ENCODE measurements at regions not wholly inside any gene's neighbourhood (a gene's known extent, or its start where the extent isn't known, plus 50 kb on each side); places are given as distances from the start of the nearest gene placed in this dataset.
A peak's percentile ranks its signal among the peaks of the same experiment; 100 is the strongest.

- no peak overlapping the region for H3K14ac ChIP-seq (ENCODE audit: insufficient read length)
- no peak overlapping the region for H3K4ac ChIP-seq (replicated peaks; ENCODE audit: insufficient read length, low read depth, low read length)
- H2BK15ac ChIP-seq (ENCODE audit: low read length) = no peak overlapping the region
- DNase-seq (ENCODE audit: low read depth in 1 of 2, low spot score in 2 of 2) (no peak), FAIRE-seq (no peak)
- H3K27ac ChIP-seq (ENCODE audit: low read depth, low read length) = no peak overlapping the region
- H4K5ac ChIP-seq (ENCODE audit: insufficient read length, low read depth, low read length) = no peak overlapping the region
- no peak for TF ChIP-seq HDAC6 (IDR thresholded peaks at IDR 0.05; ENCODE audit: low read depth, low read length)
- TF ChIP-seq RAD21 (IDR thresholded peaks at IDR 0.05 in 1 of 2, conservative IDR thresholded peaks at IDR 0.05 in 1 of 2; ENCODE audit: low read depth in 2 of 2, low read length in 2 of 2) = peak; percentile 0 to 4; a peak in 1 of 4 replicates
- TF ChIP-seq CTCF (IDR thresholded peaks at IDR 0.05; ENCODE audit: control extremely low read depth in 1 of 3, insufficient read depth in 1 of 3, low read depth in 1 of 3, low read length in 3 of 3) = peak; percentile 24 to 55 (median 44); a peak in 3 of 4 replicates
- ChIA-PET CTCF (ENCODE audit: partially characterized antibody) (interaction anchor here (0.7 to 10.8 kb wide), 37 partner anchors 7 to 902 kb away, joined by 3 to 91 read pairs (median 4); no protein-coding TSS in a partner anchor), POLR2A (ENCODE audit: partially characterized antibody) (interaction anchor here (1.3 to 1.5 kb wide), 2 partner anchors 12 to 563 kb away, joined by 3 to 4 read pairs; no protein-coding TSS in a partner anchor)
- no peak overlapping the region for H3K23ac ChIP-seq (ENCODE audit: insufficient read length)
- no peak overlapping the region for H2BK120ac ChIP-seq (replicated peaks; ENCODE audit: low read depth, low read length)
- H3K56ac ChIP-seq (replicated peaks; ENCODE audit: insufficient read length, low read depth, low read length) = no peak overlapping the region
- no peak overlapping the region for H2BK5ac ChIP-seq (ENCODE audit: low read depth, low read length)
- no peak overlapping the region; the same call in none of the 2 replicates for H4K8ac ChIP-seq (ENCODE audit: extremely low read depth, insufficient read depth, low read length)
- H3K23me2 ChIP-seq (ENCODE audit: low read depth, low read length) = no peaks in the 10 kb centered on the region; the same call in 1 of the 2 replicates
- no peak overlapping the region for H3K4me3 ChIP-seq (ENCODE audit: extremely low read depth in 1 of 4, insufficient read depth in 2 of 4, low read depth in 3 of 4, low read length in 4 of 4)
- WGBS, 2 experiments (ENCODE audit: extremely low coverage in 1 of 2, insufficient coverage in 1 of 2, insufficient read length in 1 of 2, insufficient replicate concordance in 2 of 2, low coverage in 1 of 2, low lambda C conversion rate in 2 of 2, missing lambda C conversion rate in 1 of 2) = 79% methylated on average over 18 of the region's 19 CpGs; no CpG with 5 or more reads in 1 of the 2 experiments
- 0 out of 2 replicates have a peak overlapping the region, but pooled peaks have one; percentile 39 for H2BK12ac ChIP-seq (ENCODE audit: low read depth, low read length)
- H2AK5ac ChIP-seq (ENCODE audit: low read depth, low read length) = no peak overlapping the region
- H3K18ac ChIP-seq (ENCODE audit: extremely low read depth, low read length) = no peak overlapping the region
- H3K9me3 ChIP-seq (ENCODE audit: insufficient read depth in 2 of 2, low read depth in 1 of 2, low read length in 1 of 2) = no peaks in the 10 kb centered on the region
- H3K27me3 ChIP-seq (replicated peaks in 1 of 4; ENCODE audit: control insufficient read depth in 3 of 4, extremely low read depth in 1 of 4, insufficient read depth in 3 of 4, low read length in 3 of 4) = peaks cover 0 to 14% (median 6%) of the 10 kb centered on the region in 4 experiments; a peak in 3 of 7 replicates
- no peak overlapping the region for H3K4me2 ChIP-seq (ENCODE audit: insufficient read depth in 1 of 2, low read depth in 2 of 2, low read length in 2 of 2)
- no peaks in the 10 kb centered on the region for H3K36me3 ChIP-seq (ENCODE audit: control insufficient read depth in 2 of 4, insufficient read depth in 4 of 4, low read length in 3 of 4)
- peaks cover 0 to 4% (median 1%) of the 10 kb centered on the region in 4 experiments; a peak in 3 of 7 replicates for H3K4me1 ChIP-seq (replicated peaks in 1 of 4; ENCODE audit: control insufficient read depth in 3 of 4, insufficient read depth in 4 of 4, low read length in 3 of 4)
- H4K20me1 ChIP-seq (replicated peaks in 1 of 2; ENCODE audit: control insufficient read depth in 1 of 2, insufficient read depth in 2 of 2, low read length in 2 of 2) = no peaks in the 10 kb centered on the region
- no peaks in the 10 kb centered on the region for H3K79me1 ChIP-seq (ENCODE audit: low read depth, low read length)
- no peak overlapping the region for H3K9ac ChIP-seq (replicated peaks in 1 of 4; ENCODE audit: extremely low read depth in 1 of 4, low read depth in 3 of 4, low read length in 3 of 4)
- H2BK20ac ChIP-seq (ENCODE audit: low read length) = no peak overlapping the region
- no peak overlapping the region for H4K91ac ChIP-seq (replicated peaks; ENCODE audit: insufficient read length, low read length)
- H2AFZ ChIP-seq (ENCODE audit: low read length) = no peak overlapping the region
- no peaks in the 10 kb centered on the region for H3K79me2 ChIP-seq (ENCODE audit: control insufficient read depth in 1 of 2, insufficient read depth in 2 of 2, low read length in 2 of 2)
Observed at GRCh38 chr2:120511947-120512710, 166.2 kb downstream of the INHBB start.
